ENCODE measurements at regions not wholly inside any gene's neighbourhood (a gene's known extent, or its start where the extent isn't known, plus 50 kb on each side); places are given as distances from the start of the nearest gene placed in this dataset.

DNA sequence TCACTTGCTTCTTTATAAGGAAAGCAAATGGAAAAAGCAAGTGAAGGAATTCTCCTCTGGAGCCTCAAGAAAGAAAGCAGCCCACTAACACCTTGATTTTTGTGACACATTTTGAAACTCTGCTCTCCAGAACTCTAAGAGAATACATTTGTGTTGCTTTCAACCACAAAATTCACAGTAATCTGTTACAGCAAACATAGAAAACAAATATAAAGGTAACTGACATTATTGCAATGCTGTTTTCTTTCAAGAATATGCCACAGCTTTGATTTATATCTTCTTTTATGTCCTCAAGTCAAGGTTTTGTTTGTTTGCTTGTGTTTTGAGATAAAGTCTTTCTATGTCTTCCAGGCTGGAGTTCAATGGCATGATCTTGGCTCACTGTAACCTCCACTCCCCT, 103.1 kb upstream of the FIGN start:
- TF ChIP-seq FOXM1 (IDR thresholded peaks at IDR 0.05; ENCODE audit: borderline replicate concordance, low read depth) = no peak
- no peak for TF ChIP-seq EP300 (IDR thresholded peaks at IDR 0.05; ENCODE audit: borderline replicate concordance)
- TF ChIP-seq ZBTB7A (IDR thresholded peaks at IDR 0.05; ENCODE audit: low read depth) = no peak
- no peak for TF ChIP-seq YY1 (IDR thresholded peaks at IDR 0.05; ENCODE audit: low read depth)

- TF ChIP-seq ZBTB7A (IDR thresholded peaks at IDR 0.05; ENCODE audit: low read depth) (no peak), YY1 (IDR thresholded peaks at IDR 0.05; ENCODE audit: low read depth) (no peak), REST (IDR thresholded peaks at IDR 0.05; ENCODE audit: low read depth) (no peak), CEBPB (IDR thresholded peaks at IDR 0.05) (no peak), TCF12 (IDR thresholded peaks at IDR 0.05; ENCODE audit: low read depth) (no peak), NFIC (IDR thresholded peaks at IDR 0.05) (no peak), CREB1 (IDR thresholded peaks at IDR 0.05; ENCODE audit: low read depth) (no peak), MAX (IDR thresholded peaks at IDR 0.05) (no peak), FOXM1 (IDR thresholded peaks at IDR 0.05; ENCODE audit: borderline replicate concordance, low read depth) (no peak), EGR1 (IDR thresholded peaks at IDR 0.05) (no peak), TEAD4 (IDR thresholded peaks at IDR 0.05) (no peak), TAF1 (IDR thresholded peaks at IDR 0.05; ENCODE audit: low read depth) (no peak)
- TF ChIP-seq, protein P1, sequence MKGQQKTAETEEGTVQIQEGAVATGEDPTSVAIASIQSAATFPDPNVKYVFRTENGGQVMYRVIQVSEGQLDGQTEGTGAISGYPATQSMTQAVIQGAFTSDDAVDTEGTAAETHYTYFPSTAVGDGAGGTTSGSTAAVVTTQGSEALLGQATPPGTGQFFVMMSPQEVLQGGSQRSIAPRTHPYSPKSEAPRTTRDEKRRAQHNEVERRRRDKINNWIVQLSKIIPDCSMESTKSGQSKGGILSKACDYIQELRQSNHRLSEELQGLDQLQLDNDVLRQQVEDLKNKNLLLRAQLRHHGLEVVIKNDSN (IDR thresholded peaks at IDR 0.05) = no peak
Measured at GRCh38 chr2:163836167-163836566, 100.4 kb upstream of the FIGN start.

DNA sequence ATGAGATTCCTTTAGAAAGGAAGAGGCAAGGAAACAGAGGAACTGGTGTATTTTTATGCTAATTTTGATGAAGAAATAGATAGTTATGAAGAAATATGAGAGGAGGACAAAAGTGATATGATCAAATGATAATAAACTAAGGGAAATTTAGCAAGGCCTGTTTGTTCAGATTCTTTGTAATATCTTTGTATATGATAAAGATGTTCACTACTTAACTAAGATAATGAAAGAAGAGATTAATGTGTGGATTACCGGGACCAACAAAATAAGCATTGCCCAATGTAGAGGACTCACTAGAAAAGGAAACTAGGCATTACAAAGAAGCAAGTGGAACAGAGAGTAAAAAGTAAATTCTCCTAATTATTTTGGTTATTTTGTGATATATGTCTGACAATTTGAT, 99.0 kb upstream of the FIGN start:
- TF ChIP-seq TCF12 (IDR thresholded peaks at IDR 0.05; ENCODE audit: low read depth) = no peak
- no peak for TF ChIP-seq NFIC (IDR thresholded peaks at IDR 0.05)
- TF ChIP-seq RAD21 (IDR thresholded peaks at IDR 0.05; ENCODE audit: low read depth) = no peak
- TF ChIP-seq ZBTB7A (IDR thresholded peaks at IDR 0.05; ENCODE audit: low read depth) = no peak
- no peak for TF ChIP-seq MAX (IDR thresholded peaks at IDR 0.05)
- TF ChIP-seq TEAD4 (IDR thresholded peaks at IDR 0.05) = no peak

GRCh38 chr2:163834221-163834620, 98.4 kb upstream of the FIGN start:
- no peak for TF ChIP-seq REST (IDR thresholded peaks at IDR 0.05; ENCODE audit: low read depth)
- TF ChIP-seq TCF12 (IDR thresholded peaks at IDR 0.05; ENCODE audit: low read depth) = no peak
- TF ChIP-seq TAF1 (IDR thresholded peaks at IDR 0.05; ENCODE audit: low read depth) = no peak
- TF ChIP-seq MAX (IDR thresholded peaks at IDR 0.05) = no peak
- TF ChIP-seq, protein P1 (IDR thresholded peaks at IDR 0.05) = no peak
- no peak for TF ChIP-seq YY1 (IDR thresholded peaks at IDR 0.05; ENCODE audit: low read depth)
- no peak for TF ChIP-seq RAD21 (IDR thresholded peaks at IDR 0.05; ENCODE audit: low read depth)
- TF ChIP-seq EGR1 (IDR thresholded peaks at IDR 0.05) = no peak
- no peak for TF ChIP-seq NFIC (IDR thresholded peaks at IDR 0.05)
- TF ChIP-seq FOXM1 (IDR thresholded peaks at IDR 0.05; ENCODE audit: borderline replicate concordance, low read depth) = no peak
- TF ChIP-seq TEAD4 (IDR thresholded peaks at IDR 0.05) = no peak
- no peak for TF ChIP-seq CEBPB (IDR thresholded peaks at IDR 0.05)
- TF ChIP-seq EP300 (IDR thresholded peaks at IDR 0.05; ENCODE audit: borderline replicate concordance) = no peak

- TF ChIP-seq CREB1 (IDR thresholded peaks at IDR 0.05; ENCODE audit: low read depth) = no peak
- no peak for TF ChIP-seq FOXM1 (IDR thresholded peaks at IDR 0.05; ENCODE audit: borderline replicate concordance, low read depth)
- TF ChIP-seq REST (IDR thresholded peaks at IDR 0.05; ENCODE audit: low read depth) = no peak
- no peak for TF ChIP-seq ZBTB7A (IDR thresholded peaks at IDR 0.05; ENCODE audit: low read depth)
- TF ChIP-seq RAD21 (IDR thresholded peaks at IDR 0.05; ENCODE audit: low read depth) = no peak
- TF ChIP-seq, protein P1 (IDR thresholded peaks at IDR 0.05) = no peak
- TF ChIP-seq TAF1 (IDR thresholded peaks at IDR 0.05; ENCODE audit: low read depth) = no peak
- no peak for TF ChIP-seq YY1 (IDR thresholded peaks at IDR 0.05; ENCODE audit: low read depth)
- TF ChIP-seq EP300 (IDR thresholded peaks at IDR 0.05; ENCODE audit: borderline replicate concordance) = no peak
- no peak for TF ChIP-seq CEBPB (IDR thresholded peaks at IDR 0.05)
- no peak for TF ChIP-seq TEAD4 (IDR thresholded peaks at IDR 0.05)
- TF ChIP-seq NFIC (IDR thresholded peaks at IDR 0.05) = no peak
- no peak for TF ChIP-seq MAX (IDR thresholded peaks at IDR 0.05)
Measured at GRCh38 chr2:163828771-163829170, 93.0 kb upstream of the FIGN start.

Measured in Ishikawa (cell line).